Activated CD4-positive, alpha-beta T cell treated with anti-CD3 and anti-CD28 coated beads, Interleukin-2, amount 50 U/mL, for 24 hours (primary cell): ENCODE measurements at regions not wholly inside any gene's neighbourhood (a gene's known extent, or its start where the extent isn't known, plus 50 kb on each side); places are given as distances from the start of the nearest gene placed in this dataset.
"Not testable (repeated sequence)": the region's sequence is repeated elsewhere in the genome, so short reads cannot be mapped to it uniquely, and the experiment has no call there.

Source experiments
- DNase-seq, 2 donors: peaks; one replicate each; pipeline ENCODE4 v3.0.0-alpha.2; 2020; ENCODE audit warnings: low read depth in 1 of 2, low spot score in 1 of 2

- no peak for DNase-seq
Measured at GRCh38 chr10:63836666-63837442, 315.7 kb downstream of the REEP3 start.

GRCh38 chr10:63841761-63842160, 320.6 kb downstream of the REEP3 start:
- no peak for DNase-seq

DNA sequence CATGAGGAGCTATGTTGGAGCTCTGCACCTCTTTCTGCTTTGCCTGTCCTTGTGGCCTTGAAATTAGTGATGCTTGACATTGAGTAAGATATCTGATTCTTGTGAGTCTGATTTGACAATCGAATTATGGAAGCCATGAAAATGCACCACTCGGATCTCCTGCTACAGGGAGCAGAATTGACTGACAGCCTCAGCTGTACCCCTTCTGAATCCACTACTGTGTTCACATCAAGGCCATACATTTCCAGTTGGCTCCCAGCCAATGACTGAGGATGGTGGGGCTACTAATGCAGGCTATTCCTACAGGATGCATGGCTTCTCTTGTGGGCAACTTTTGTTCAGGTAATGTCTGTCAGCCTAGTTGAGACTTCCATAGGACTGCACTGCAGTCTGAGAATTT, 321.9 kb downstream of the REEP3 start:
- DNase-seq: no peak

GRCh38 chr10:63848871-63849270, 327.7 kb downstream of the REEP3 start:
- DNase-seq: not testable (repeated sequence)

- DNase-seq: no peak
Measured at GRCh38 chr10:63862860-63863259, 341.7 kb downstream of the REEP3 start.

GRCh38 chr10:63865210-63865609, 344.0 kb downstream of the REEP3 start:
- no peak for DNase-seq

DNA sequence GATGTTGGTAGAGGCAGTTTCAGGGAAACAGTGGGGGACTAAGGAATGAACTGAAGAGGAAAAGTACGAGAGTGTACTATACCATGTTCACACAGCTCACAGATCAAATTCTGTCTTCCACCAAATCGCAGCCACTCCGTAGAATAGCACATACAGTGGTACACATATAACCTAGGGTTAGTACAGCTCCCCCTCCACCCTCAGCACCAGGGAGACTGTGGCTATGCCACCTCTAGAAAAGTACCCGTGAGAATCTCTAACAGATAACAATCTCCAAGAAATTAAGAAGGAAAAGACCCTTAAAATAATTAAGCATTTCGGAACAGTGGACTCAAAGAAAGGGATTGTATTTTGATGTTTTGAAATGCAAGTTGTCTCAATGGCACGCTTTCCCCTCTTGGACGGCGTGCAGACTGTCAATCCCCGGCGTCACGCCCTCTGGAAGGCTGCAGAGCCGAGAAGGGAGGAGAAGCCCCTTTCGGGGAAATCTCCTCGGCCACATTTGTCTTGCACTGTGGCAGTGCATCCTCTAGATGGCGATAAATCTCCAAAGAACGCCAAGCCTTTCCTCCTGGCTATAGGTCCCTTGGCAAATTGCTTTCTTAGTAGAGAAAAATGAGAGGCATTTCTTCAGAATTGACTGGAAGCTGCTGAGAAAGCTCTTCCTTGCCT, 345.0 kb downstream of the REEP3 start:
- DNase-seq: peak in 1 of 2 donors; percentile 33

- DNase-seq: no peak
Measured at GRCh38 chr10:63866747-63867140, 345.5 kb downstream of the REEP3 start.

DNA sequence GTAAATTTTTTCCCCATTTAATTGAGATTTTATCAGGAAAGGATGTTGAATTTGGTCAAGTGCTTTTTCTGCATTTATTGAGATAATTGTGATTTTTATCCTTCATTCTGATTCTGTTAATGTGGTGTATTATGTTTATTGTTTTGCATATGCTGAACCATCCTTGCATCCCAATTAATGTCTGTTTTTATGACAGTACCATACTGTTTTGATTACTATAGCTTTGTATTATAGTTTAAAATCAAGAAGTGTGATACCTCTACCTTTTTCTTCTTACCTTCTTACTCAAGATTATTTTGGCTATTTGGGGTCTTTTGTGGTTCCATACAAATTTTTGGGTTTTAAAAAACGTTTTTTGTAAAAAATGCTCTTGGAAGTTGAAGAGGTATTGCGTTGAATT, 357.2 kb downstream of the REEP3 start:
- DNase-seq: no peak

GRCh38 chr10:63883861-63884260, 362.7 kb downstream of the REEP3 start:
- DNase-seq: no peak

GRCh38 chr10:63884426-63884825, 363.2 kb downstream of the REEP3 start:
- DNase-seq: no peak

GRCh38 chr10:63885156-63885555, 364.0 kb downstream of the REEP3 start:
- no peak for DNase-seq

DNA sequence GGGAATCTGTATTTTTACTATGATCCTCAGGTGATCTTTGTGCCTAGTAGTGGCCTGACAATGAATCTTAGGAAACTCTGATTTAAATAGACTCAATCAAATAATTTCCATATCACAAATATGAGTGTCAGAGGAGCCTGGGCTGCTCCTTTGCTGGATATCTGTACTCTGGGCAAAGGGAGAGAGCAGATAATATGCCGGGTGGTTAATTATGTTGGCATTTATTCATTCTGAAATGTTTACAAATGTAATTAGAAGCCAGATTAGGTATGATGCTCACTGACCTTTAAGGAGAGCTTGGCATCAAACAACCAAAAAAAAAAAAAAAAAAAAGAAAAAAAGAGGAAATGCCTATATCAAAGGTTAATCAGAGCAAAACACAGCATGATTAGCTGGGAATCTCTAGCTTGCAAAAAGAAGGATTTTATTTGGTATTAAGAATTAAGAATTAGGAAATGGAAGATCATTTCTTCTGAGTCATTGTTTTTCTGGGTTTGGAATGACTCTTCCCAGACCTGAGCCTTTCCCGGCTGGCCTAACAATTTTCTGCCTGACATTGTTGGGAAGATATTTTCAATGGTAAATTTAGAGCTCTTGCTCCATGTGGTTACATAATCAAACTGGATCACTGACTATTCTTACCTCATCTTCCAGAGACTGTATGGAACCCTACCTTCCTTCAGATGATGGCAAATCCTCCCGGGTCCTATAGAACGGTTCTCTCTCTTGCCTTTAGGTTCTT, 365.3 kb downstream of the REEP3 start:
- DNase-seq: no peak

GRCh38 chr10:63887023-63887589, 365.9 kb downstream of the REEP3 start:
- DNase-seq: no peak

DNA sequence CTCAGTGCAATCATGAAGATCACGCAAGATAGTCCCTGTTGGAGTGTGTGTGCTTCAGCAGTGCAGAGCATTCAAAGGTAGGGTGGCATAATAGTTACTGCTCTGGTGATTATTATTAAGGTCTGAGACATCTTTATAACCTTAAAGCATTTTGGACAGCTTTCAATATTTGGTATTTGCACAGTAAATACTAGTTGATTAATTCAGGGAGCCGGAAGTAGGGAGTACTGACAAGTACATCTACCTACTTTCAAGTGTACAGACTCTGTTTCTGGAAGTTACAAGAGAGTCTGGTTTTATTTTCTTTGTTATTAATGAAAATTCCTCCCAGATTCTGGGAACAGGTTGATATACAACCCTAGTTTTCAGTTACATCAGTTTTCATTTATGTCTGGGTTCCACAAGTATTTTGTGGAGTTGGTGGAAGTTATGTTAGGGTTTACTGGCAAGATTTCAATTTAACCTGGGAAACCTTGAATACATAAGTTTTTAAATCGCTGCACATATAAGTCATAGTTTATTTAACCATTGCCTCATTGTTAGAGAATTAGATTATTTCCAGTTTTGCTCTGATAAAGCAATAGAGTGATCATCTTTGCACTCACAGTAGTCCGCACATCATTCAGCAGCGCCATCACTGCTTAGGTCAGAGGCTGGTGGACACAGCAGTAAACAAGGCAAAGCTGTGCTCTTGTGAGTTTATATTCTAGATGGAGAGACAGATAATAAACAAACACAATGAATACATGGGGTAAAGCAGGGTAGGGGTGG, 366.6 kb downstream of the REEP3 start:
- no peak for DNase-seq

DNA sequence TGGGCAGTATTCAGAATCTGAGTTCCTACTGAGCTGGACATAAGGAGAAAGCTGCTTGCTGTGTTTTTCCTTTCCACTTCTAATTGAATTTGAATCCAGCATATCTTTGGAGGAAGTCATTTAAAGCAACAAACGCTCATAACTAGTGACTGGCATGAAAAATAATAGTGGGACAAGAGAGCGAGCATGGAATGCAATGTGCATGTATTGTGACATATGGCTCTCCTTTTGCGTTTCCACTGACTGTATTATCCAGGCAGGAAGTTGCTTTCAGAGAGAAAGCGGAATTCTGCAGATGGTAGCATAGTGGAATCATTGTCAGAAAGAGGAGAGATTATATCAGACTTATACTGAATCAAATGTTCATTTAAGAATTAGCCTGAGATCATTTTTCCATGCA, 368.6 kb downstream of the REEP3 start:
- DNase-seq: no peak

DNA sequence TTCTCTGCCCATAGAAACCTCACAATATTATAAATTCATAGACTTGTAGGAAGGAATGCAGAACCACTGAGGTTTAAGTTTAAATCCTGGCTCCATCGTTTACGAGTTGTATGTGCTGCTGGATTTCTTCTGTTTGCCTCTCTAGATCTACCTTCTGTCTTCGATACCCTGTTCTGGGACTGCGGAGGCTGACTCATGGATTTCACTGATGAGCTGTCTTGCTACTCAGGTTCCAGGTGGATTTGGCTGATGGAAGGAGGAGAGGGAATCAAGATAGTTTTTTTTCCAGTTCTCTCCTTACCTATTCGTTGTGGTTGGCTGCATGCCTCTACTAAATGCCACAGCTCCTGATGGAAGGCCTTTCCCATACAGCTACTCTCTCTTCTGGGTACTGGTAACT, 375.8 kb downstream of the REEP3 start:
- no peak for DNase-seq

GRCh38 chr10:63899673-63900300, 378.6 kb downstream of the REEP3 start:
- no peak for DNase-seq

DNA sequence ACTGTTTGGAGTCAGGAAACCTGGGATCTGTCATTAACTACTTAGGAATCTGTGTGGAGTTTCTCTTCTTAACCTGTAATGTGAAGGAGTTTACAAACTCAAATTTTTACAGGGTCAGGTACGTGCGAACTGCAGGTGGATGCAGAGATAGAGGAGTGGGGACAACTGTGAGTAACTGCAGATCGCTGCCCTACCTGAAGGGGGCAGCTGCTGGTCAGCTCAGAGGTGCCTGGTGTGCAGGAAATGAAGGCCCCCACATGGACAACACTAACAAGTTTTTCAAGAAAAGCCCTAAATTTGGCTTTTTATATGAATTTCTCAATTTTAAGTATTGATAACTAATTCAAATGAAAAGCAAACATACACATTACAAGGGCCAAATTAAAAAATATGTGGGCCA, 380.0 kb downstream of the REEP3 start:
- no peak for DNase-seq

- DNase-seq: no peak
Measured at GRCh38 chr10:63901881-63902280, 380.7 kb downstream of the REEP3 start.

DNA sequence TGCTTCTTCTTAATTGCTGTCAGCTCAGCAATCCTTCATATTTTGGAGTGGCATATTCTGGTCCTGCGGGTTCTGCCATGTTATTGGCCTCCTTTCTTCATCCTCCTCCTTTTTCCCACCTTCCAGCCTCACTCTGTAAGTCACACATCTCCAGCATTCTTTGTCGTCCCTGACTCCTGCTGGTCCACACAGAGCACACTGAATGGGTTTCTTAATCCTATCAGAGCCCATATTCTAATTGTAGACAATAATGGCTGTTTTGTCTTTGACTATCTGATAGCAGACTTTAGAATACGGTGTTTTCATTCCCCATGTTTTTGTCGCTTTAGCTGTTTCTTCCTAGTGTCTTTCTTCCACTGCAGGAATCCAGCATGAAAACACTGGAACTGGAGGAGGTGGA, 389.6 kb downstream of the REEP3 start:
- no peak for DNase-seq
